MG63 (cell line): ENCODE measurements at regions not wholly inside any gene's neighbourhood (a gene's known extent, or its start where the extent isn't known, plus 50 kb on each side); places are given as distances from the start of the nearest gene placed in this dataset.
"Not testable (repeated sequence)": the region's sequence is repeated elsewhere in the genome, so short reads cannot be mapped to it uniquely, and the experiment has no call there.

Experiments used
- DNase-seq: peaks from one replicate; pipeline ENCODE4 v3.0.0-alpha.2; 2020
- H3K27me3 ChIP-seq: fragments of 250-450 bp; sonication (Bioruptor Pico); 2 replicates; pipeline ENCODE4 v1.5.1; 2020; ENCODE audit warnings: mild to moderate bottlenecking, moderate library complexity
- H3K36me3 ChIP-seq: fragments of 250-450 bp; sonication (Bioruptor Pico); 2 replicates; pipeline ENCODE4 v1.5.1; 2020; ENCODE audit warnings: mild to moderate bottlenecking, moderate library complexity
- H3K4me3 ChIP-seq: fragments of 250-450 bp; sonication (Bioruptor Pico); 2 replicates; pipeline ENCODE4 v1.5.1; 2020; ENCODE audit warnings: mild to moderate bottlenecking, moderate library complexity
- H3K9me3 ChIP-seq: fragments of 250-450 bp; sonication (Bioruptor Pico); 2 replicates; pipeline ENCODE4 v1.5.1; 2020; ENCODE audit warnings: mild to moderate bottlenecking, moderate library complexity

DNA sequence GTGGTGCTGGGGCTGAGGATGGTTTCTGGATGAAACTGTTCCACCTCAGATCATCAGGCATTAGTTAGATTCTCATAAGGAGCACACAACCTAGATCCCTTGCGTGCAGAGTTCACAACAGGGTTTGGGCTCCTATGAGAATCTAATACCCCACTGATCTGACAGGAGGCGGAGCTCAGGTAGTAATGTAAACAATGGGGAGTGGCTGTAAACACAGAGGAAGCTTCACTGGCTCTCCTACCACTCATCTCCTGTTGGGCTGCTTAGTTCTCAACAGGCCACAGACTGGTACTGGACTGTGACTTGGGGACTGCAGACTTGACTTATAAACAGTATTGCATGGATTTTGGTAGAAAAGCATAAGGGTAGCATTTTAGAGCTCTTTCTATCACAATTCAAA is 870.7 kb upstream of the CDH10 start:
- Histone ChIP-seq H3K27me3 (no peaks in the 10 kb centered on the region), H3K4me3 (no peak overlapping the region), H3K36me3 (no peaks in the 10 kb centered on the region), H3K9me3 (no peaks in the 10 kb centered on the region)
- DNase-seq, result no peak

DNA sequence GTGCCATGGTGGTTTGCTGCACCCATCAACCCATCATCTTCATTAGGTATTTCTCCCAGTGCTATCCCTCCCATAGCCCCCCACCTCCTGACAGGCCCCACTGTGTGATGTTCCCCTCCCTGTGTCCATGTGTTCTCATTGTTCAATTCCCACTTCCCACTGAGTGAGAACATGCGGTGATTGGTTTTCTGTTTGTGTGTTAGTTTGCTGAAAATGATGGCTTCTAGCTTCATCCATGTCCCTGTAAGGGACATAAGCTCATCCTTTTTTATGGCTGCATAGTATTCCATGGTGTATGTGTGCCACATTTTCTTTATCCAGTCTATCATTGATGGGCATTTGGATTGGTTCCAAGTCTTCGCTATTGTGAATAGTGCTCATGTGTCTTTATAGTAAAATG is 865.9 kb upstream of the CDH10 start:
- not testable (repeated sequence) for DNase-seq, H3K36me3 ChIP-seq, H3K9me3 ChIP-seq, H3K4me3 ChIP-seq, H3K27me3 ChIP-seq

DNA sequence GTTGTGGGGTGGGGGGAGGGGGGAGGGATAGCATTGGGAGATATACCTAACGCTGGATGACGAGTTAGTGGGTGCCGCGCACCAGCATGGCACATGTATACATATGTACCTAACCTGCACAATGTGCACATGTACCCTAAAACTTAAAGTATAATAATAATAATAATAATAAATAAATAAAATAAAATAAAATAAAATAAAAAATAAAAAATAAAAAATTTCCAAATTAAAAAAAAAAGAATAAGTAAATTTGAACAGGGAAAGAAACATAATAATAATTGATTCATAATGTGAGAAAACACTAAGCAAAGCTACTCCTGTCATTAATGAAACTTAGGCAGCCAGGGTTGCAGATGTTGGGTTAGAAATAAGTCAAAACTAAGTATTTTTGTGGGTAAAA is 863.2 kb upstream of the CDH10 start:
- H3K36me3 ChIP-seq, DNase-seq, H3K4me3 ChIP-seq, H3K9me3 ChIP-seq, H3K27me3 ChIP-seq: not testable (repeated sequence)

DNA sequence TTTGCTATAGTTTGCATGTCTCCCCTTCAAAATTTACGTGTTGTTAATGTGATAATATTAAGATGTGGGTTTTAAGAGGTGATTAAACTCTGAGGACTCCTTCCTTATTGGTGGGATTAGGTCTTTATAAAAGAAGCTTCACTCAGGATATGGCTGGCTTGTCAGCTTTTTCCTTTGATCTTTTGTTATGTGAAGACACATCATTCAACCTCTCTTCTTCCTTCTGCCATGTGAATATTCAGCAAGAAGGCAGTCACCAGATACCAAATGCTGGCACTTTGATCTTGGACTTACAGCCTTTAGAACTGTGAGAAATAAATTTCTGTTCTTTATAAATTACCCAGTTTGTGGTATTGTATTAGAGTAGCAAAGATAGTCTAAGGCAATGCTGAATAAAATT is 855.9 kb upstream of the CDH10 start:
- Histone ChIP-seq H3K9me3 (no peaks in the 10 kb centered on the region), H3K36me3 (no peaks in the 10 kb centered on the region), H3K27me3 (no peaks in the 10 kb centered on the region), H3K4me3 (no peak overlapping the region)
- no peak for DNase-seq

DNA sequence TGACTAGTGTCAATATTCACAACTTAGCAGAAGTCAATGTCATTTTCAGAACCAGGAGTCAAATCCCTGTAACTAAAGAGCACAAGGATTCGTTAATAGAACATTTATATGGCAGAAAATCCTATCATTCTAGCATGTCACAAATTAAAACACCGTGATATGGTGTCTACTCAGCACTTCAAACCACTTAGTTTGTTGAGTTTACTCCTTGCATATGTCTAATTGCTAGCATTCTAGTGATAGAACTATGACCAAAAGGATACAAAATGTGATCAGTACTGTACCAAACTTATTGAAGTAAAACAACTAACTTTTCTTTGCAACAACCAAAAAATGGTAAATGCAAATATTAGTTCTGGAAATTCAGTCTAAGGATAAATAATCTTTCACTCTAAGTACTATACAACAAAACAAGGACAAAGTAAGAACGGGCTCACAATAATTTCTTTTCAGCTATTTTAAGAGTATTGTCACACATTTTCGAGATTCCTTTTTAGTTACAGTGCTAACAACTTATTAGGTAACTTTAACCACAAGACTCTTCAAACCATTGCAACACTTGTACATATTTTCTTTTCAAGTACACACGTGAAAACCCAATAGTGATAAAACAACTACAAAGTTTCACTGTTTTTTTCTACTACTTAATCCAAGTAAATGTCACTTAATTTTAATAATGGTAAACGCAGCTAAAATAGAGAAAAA is 845.2 kb upstream of the CDH10 start:
- Histone ChIP-seq H3K9me3 (no peaks in the 10 kb centered on the region), H3K36me3 (no peaks in the 10 kb centered on the region), H3K4me3 (no peak overlapping the region), H3K27me3 (no peaks in the 10 kb centered on the region)
- no peak for DNase-seq

DNA sequence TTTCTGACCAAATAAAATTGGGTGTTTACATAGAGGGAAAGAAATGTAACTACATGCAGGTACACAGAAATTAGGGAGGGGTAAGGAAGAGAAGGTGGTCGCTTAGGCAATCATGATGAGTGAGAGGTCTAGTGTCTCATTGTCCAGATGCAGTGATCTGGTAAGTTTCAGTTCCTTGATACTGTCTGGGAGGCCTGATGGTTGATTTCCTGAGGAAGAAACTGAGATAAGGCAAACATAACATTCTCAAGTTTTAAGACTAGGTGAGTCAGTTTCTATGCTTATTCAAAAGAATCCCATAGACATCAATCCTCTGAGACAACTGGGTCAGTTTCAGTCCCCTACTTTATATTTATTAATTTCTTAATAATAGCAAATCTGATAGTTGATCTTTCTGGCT is 843.3 kb upstream of the CDH10 start:
- Histone ChIP-seq H3K4me3 (no peak overlapping the region), H3K27me3 (no peaks in the 10 kb centered on the region), H3K36me3 (no peaks in the 10 kb centered on the region), H3K9me3 (no peaks in the 10 kb centered on the region)
- no peak for DNase-seq

DNA sequence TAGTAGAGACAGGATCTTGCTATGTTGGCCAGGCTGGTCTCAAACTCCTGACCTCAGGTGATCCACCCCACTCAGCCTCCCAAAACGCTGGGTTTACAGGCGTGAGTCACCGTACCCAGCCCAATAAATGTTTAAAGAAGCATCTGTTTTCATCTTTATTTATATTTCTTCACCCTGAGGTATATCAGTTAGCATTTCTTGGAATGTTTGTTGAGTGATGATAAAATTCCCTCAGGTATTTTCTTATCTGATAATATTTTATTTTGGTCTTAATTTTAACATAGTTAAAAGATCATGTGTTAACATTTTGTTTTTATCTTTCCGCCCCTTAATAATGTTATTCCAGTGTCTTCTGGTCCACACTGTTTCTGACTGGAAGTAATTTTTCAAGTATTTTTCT is 839.6 kb upstream of the CDH10 start:
- Histone ChIP-seq H3K9me3 (no peaks in the 10 kb centered on the region), H3K27me3 (no peaks in the 10 kb centered on the region), H3K36me3 (no peaks in the 10 kb centered on the region), H3K4me3 (no peak overlapping the region)
- no peak for DNase-seq

DNA sequence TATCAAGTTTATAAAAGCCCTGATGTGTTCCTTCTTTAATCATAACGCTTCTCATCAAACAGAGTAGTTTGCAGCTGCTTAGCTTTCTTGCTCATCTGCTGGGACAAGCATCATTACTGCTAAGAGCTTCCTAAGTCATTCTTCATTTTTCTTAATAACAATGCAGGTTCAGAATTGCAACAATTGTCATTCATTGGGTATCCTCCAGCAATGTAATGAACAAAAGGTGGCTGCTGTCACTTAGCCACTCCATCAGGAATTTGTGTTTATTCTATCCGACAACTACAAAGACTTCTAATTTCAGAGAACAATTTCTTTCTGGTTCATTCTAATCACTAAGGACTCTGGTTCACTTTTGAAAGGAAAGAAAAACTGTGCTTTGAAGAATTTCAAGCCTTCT is 836.7 kb upstream of the CDH10 start:
- H3K9me3 ChIP-seq, result no peaks in the 10 kb centered on the region
- DNase-seq, result no peak
- no peak overlapping the region for H3K4me3 ChIP-seq
- H3K36me3 ChIP-seq, result no peaks in the 10 kb centered on the region
- no peaks in the 10 kb centered on the region for H3K27me3 ChIP-seq

DNA sequence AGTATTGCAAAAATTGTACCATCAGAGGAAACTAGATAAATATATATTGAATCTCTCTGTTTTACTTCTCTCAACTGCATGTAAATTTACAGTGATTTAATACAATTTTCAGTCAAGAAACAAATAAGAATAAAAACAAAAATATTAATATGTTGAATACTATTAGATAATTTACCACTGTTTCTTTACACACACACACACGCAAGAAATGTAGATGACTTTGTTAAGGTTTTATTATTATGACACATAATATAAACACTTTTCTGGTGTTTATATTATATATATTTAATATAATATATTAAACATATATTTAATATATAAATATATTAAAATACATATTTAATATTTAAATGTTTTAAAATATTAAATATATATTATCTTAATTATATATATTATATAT is 814.3 kb upstream of the CDH10 start:
- no peak overlapping the region for H3K4me3 ChIP-seq
- no peak for DNase-seq
- no peaks in the 10 kb centered on the region for H3K36me3 ChIP-seq

DNA sequence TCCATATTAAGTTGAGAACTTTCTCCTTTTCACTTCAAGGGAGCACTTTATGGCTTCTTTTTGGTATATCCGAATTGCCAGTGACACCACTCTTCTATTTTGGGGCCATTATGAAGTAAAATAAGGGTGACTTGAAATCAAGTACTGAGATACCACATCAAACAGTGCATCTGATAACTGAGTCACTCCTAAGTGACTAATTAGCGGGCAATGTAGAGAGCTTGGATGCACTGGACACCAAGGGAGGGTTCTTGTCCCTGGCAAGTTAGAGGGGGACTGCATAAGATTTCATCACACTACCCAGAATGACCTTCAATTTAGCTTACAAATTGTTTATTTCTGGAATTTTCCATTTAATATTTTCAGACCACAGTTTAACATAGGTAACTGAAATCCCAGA is 813.9 kb upstream of the CDH10 start:
- Histone ChIP-seq H3K9me3 (0 out of 2 replicates have a peak, but pooled peaks cover 3% of the 10 kb centered on the region), H3K27me3 (0 out of 2 replicates have a peak, but pooled peaks cover 3% of the 10 kb centered on the region), H3K36me3 (no peaks in the 10 kb centered on the region), H3K4me3 (no peak overlapping the region)
- DNase-seq, result no peak

More for the DNA sequence above, 814.3 kb upstream of the CDH10 start:
- H3K9me3 ChIP-seq, result 0 out of 2 replicates have a peak, but pooled peaks cover 3% of the 10 kb centered on the region
- H3K27me3 ChIP-seq, result 0 out of 2 replicates have a peak, but pooled peaks cover 3% of the 10 kb centered on the region

DNA sequence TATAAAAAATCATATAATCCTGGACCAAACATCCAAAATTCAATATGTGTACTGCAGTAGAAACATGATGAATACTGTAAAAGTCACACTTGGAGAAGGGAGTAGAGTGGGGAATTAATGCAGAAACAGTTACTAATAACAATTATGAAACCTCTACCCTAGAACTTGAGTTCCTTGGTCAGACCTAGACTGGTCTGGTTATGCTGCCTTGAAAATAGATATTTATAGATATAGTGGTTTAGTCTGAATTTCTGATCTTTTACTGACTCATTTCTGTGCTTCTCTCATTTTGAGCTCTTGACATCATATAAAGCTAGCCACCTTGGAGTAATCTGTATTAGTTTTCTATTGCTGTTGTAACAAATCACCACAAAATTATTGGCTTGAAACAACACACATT is 808.7 kb upstream of the CDH10 start:
- no peaks in the 10 kb centered on the region for H3K9me3 ChIP-seq

DNA sequence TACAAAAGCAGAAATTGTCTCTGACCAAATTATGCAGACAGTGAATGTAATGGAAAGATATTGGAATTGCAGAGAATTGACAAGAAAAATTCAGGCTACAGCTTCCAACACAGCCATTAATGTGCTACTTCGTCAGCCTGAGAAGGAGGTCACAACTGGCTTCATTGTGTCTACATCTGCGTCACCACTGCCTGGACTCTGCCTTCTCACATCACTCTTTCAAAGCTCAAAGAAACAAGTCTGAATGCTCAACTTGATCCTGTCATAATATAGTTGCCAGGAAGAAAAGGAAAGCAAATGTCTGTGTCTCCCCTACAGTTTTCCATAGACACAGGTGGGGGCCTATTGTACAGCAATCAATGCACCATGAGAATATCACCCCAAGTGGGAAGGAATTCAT is 806.5 kb upstream of the CDH10 start:
- Histone ChIP-seq H3K9me3 (no peaks in the 10 kb centered on the region), H3K4me3 (no peak overlapping the region), H3K27me3 (no peaks in the 10 kb centered on the region), H3K36me3 (no peaks in the 10 kb centered on the region)
- DNase-seq, result no peak

More for the DNA sequence above, 808.7 kb upstream of the CDH10 start:
- H3K27me3 ChIP-seq, result 0 out of 2 replicates have a peak, but pooled peaks cover under 1% of the 10 kb centered on the region
- H3K36me3 ChIP-seq, result no peaks in the 10 kb centered on the region
- no peak overlapping the region for H3K4me3 ChIP-seq
- DNase-seq, result no peak

DNA sequence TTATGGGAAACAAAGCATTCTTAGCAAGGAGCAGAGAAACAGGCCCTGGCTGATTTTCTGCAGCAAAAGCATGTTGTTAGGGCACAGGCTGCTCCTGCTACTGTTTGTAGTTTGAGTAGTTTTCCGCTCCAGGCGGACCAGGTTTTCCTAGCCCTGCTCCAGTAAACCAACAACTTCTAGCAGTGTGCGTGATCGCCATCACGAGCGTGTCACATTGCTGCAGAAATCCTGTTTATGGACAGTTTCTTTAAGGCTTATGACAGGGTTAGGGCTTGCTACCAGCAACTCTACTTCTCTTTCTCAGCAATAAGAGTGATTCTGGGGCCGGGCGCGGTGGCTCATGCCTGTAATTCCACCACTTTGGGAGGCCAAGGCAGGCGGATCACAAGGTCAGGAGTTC is 803.9 kb upstream of the CDH10 start:
- Histone ChIP-seq H3K36me3 (no peaks in the 10 kb centered on the region), H3K9me3 (no peaks in the 10 kb centered on the region), H3K4me3 (no peak overlapping the region), H3K27me3 (no peaks in the 10 kb centered on the region)
- no peak for DNase-seq

DNA sequence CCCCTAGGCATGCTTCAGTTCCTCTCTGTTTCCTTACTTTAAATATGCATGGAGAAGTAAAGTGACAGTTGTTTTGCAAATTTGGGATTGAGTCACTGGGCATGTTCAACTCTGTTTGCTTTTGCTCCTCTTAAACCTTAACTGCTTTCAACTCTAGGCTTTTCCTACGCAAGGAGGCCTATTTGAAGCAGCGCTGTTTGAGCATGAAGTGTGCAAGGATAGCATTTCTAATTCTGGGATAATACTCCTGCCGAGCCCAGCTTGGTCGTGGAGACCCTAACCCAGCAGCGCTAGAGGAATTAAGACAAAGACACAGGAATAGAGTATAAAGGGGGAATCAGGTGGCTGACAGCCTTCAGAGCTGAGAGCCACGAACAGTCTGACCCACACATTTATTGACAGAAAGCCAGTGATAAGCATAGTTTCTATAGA is 803.4 kb upstream of the CDH10 start:
- no peak for DNase-seq
- no peaks in the 10 kb centered on the region for H3K36me3 ChIP-seq
- no peaks in the 10 kb centered on the region for H3K27me3 ChIP-seq
- no peaks in the 10 kb centered on the region for H3K9me3 ChIP-seq
- no peak overlapping the region for H3K4me3 ChIP-seq

DNA sequence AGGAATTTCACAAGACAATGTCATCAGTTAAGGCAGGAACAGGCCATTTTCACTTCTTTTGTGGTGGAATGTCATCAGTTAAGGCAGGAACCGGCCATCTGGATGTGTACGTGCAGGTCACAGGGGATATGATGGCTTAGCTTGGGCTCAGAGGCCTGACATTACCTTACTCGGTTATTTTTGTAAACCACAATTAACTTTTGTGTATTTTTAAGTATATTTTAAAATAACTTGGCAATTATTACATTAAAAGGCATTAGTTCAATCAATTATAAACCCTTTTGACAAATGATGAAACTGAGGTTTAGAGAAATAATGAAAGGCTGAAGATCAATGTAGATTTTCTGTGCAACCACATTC is 801.3 kb upstream of the CDH10 start:
- H3K36me3 ChIP-seq, H3K27me3 ChIP-seq, H3K9me3 ChIP-seq, H3K4me3 ChIP-seq, DNase-seq: not testable (repeated sequence)

DNA sequence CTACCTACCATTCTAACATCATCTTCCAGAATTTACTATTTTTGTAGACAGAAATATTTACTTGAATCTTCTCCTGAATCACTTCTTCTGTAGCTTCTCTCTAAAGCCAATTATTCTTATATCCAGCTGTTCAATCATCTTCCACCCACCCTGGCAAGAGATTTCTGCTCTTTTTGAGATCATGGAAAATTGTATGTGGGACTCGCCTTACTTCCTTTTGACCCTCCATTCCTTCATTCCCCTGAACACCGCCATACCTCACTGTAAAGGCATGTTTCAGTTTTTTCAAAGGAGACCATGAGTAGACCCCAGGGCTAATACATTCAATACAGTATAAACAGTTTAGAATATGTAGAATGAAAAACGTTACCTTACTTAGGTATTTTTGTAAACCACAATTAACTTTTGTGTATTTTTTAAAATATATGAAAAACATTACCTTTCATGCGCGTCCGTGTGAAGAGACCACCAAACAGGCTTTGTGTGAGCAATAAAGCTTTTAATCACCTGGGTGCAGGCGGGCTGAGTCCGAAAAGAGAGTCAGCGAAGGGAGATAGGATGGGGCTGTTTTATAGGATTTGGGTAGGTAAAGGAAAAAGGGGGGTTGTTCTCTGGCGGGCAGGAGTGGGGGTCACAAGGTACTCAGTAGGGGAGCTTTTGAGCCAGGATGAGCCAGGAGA is 800.7 kb upstream of the CDH10 start:
- H3K4me3 ChIP-seq, H3K9me3 ChIP-seq, H3K36me3 ChIP-seq, DNase-seq, H3K27me3 ChIP-seq: not testable (repeated sequence)

DNA sequence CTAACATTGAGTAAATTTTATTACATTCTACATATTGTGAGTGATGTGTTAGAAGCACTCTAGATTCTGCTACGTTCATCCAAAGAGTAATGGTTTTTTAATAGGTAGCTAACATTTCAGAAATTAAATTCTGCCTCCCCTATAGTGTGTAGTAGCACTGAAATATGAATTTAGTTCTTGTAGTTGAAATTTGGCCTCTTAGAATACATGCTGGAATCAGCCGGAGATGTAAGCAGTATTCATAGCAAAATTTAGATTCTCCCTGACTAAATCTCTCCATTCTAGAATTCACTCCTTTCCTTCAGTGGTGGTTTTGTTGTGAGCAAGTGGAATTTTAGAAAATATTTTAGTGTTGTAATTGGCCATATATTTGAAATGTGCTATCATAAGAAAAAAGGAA is 799.9 kb upstream of the CDH10 start:
- Histone ChIP-seq H3K9me3 (no peaks in the 10 kb centered on the region), H3K4me3 (no peak overlapping the region), H3K27me3 (no peaks in the 10 kb centered on the region), H3K36me3 (no peaks in the 10 kb centered on the region)
- no peak for DNase-seq

DNA sequence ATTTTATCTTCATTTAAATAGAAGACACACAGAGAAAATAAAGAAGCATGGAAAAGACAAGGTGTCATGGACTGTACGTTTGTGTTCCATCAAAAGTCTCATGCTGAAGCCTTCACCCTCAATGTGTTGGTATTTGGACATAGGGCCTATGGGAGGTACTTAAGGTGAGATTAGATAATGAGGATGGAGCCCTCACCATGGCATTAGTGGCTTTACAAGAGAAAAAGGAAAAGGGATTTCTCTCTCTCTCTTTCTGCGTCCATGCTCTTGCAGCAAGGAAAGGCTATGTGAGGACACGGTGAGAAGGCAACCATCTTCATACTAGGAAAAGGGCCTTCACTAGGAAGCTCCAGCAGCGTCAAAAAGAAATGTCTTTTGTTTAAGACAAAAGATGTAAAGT is 797.0 kb upstream of the CDH10 start:
- Histone ChIP-seq H3K27me3 (no peaks in the 10 kb centered on the region), H3K4me3 (no peak overlapping the region), H3K36me3 (no peaks in the 10 kb centered on the region), H3K9me3 (no peaks in the 10 kb centered on the region)
- DNase-seq, result no peak
